ENCODE measurements at regions not wholly inside any gene's neighbourhood (a gene's known extent, or its start where the extent isn't known, plus 50 kb on each side); places are given as distances from the start of the nearest gene placed in this dataset.

- DNase-seq: no peak
Measured at GRCh38 chr4:132910229-132910748, 238.8 kb upstream of the PCDH10 start.

- DNase-seq: no peak
Measured at GRCh38 chr4:132918096-132918495, 231.0 kb upstream of the PCDH10 start.

GRCh38 chr4:132923516-132923915, 225.6 kb upstream of the PCDH10 start:
- DNase-seq: no peak

- no peak for DNase-seq
Measured at GRCh38 chr4:132934911-132935310, 214.2 kb upstream of the PCDH10 start.

GRCh38 chr4:132955146-132955545, 193.9 kb upstream of the PCDH10 start:
- no peak for DNase-seq

GRCh38 chr4:132956962-132957361, 192.1 kb upstream of the PCDH10 start:
- DNase-seq: no peak

GRCh38 chr4:132958457-132959263, 190.4 kb upstream of the PCDH10 start:
- DNase-seq: no peak

- no peak for DNase-seq
Measured at GRCh38 chr4:132981611-132982010, 167.5 kb upstream of the PCDH10 start.

- no peak for DNase-seq
Measured at GRCh38 chr4:132982151-132982550, 166.9 kb upstream of the PCDH10 start.

GRCh38 chr4:132991111-132991510, 158.0 kb upstream of the PCDH10 start:
- DNase-seq: no peak

- DNase-seq: no peak
Measured at GRCh38 chr4:132992686-132993085, 156.4 kb upstream of the PCDH10 start.

- DNase-seq: no peak
Measured at GRCh38 chr4:132998585-132999230, 150.4 kb upstream of the PCDH10 start.

GRCh38 chr4:133000012-133000411, 149.1 kb upstream of the PCDH10 start:
- no peak for DNase-seq

GRCh38 chr4:133003169-133003568, 145.9 kb upstream of the PCDH10 start:
- no peak for DNase-seq

- no peak for DNase-seq
Measured at GRCh38 chr4:133014473-133015135, 134.5 kb upstream of the PCDH10 start.

GRCh38 chr4:133045288-133045687, 103.8 kb upstream of the PCDH10 start:
- DNase-seq: no peak

- DNase-seq: no peak
Measured at GRCh38 chr4:133046156-133046555, 102.9 kb upstream of the PCDH10 start.

GRCh38 chr4:133058701-133059100, 90.4 kb upstream of the PCDH10 start:
- no peak for DNase-seq

GRCh38 chr4:133059117-133059516, 90.0 kb upstream of the PCDH10 start:
- DNase-seq: no peak

- no peak for DNase-seq
Measured at GRCh38 chr4:133062851-133063250, 86.2 kb upstream of the PCDH10 start.

- DNase-seq: no peak
Measured at GRCh38 chr4:133068083-133068482, 81.0 kb upstream of the PCDH10 start.

GRCh38 chr4:133081246-133081645, 67.8 kb upstream of the PCDH10 start:
- DNase-seq: no peak

- DNase-seq: no peak
Measured at GRCh38 chr4:133084421-133084820, 64.7 kb upstream of the PCDH10 start.

- no peak for DNase-seq
Measured at GRCh38 chr4:133095591-133095990, 53.5 kb upstream of the PCDH10 start.

Measured in NCI-H446 treated with DMSO at 0.1 percent for 48 hours (cell line).